Cerebellar cortex (tissue), 1 donor: ENCODE measurements at regions not wholly inside any gene's neighbourhood (a gene's known extent, or its start where the extent isn't known, plus 50 kb on each side); places are given as distances from the start of the nearest gene placed in this dataset.

ENCODE experiments used
- DNase-seq: peaks from one replicate; pipeline ENCODE4 v3.0.0-alpha.2; 2015; ENCODE audit warnings: low spot score

DNA sequence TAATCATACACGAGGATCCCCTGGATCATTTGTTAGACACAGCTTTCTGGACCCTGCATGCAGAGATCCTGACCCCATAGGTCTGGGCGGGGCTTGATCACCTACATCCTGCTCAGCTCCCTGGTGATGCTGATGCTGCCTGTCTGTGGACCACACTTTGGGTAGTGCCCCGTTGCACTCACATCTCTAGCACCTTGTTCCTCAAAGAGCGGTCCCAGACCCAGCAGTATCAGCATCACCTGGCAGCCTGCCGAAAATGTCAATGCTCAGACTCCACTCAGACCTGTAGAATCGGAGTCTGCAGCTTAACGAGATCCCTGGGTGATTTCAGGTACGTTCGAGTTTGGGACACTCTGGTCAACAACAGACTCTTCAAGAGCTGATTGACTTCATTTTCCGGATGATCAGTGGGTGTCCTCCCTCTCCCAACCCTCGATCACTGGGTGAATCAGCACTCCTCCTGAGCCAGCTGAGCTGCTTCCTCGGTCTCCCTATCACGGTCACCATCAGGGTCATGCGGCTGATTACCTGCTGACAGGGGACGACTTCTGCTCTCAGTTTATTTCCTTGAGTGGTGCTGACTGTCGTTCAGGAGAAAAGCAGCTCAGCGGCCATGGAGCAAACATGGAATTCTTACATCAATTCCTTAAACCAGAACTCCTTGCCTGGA is 150.6 kb upstream of the RAB12 start:
- no peak for DNase-seq

DNA sequence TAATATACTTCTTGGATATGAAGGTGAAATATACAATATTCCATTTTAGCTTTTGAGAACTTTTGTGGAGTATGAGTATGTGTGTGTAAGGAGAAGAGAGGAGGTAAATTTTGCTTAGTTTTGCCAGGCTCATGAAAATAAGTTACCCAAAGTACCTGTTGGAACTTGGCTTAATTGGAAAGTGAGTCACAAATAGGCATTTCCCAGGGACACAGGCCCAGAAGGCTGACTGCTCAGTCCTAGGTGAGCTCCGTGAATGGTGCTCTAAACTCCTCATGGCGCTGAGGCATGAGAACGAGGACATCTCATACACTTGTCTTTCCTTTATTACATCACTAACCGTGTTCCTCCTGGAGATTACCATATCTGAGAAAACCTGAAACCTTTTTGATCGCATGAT is 148.5 kb upstream of the RAB12 start:
- no peak for DNase-seq

DNA sequence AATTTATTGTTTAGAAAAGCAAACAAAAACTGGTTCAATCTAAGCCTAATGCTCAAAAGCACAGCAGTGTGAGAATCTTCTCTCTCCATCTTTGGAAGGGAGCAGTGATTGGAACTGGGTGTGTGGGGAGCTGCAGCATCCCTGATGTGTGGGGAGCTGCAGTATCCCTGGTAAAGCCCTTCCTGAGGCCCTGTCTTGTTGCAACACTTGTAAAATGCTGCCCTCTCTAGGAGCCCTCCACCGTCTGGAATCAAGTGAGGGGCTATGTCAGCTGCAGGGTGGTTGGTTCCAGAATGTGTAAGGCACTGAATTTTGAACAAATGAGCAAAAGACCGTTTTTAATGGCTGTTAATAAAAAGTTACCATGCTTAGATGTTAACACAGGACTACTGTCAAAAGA is 147.7 kb upstream of the RAB12 start:
- DNase-seq, result no peak

DNA sequence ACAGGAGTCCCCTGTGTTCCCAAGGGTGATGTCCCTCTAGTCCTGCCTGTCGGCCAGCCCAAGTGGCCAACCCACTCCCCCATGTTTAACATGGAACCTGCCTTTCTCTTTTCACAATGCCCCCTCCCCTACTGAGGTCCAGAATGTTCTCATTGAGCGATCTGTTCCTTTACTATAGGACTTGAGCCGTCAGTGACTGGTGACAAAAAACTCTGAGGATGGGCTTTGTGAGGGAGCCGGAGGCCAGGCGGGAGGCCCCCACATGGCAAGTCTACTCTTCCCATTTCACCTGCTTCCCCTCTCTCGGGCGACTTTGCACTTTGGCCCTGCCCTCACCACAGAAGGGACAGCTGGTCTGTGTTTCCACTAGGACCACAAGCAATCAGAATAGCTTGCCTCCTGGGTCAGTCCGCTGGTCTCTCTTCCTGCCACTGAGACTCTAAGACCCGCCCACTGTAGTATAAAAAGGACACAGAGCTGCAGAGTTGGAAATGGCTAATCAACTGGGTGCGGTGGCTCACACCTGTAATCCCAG is 146.5 kb upstream of the RAB12 start:
- DNase-seq, result no peak

DNA sequence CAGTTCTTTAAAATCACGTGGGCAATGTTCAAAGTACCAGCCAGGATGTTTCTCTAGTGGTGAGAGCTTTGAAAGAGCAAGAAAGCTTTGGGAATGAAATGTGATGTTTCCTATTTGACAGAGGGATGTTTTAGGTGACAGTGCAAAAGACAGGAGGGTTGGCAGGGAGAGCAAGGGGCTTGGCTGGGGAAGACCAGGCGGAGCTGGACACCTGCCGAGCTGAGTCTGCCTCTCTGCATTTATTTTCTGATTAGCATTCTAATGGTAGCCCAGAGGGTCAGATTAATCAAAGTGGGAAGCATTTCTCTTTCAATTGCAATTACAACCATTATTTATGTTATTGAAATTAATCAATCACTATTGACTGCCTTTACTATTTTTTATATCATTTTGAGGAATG is 145.4 kb upstream of the RAB12 start:
- DNase-seq, result no peak

DNA sequence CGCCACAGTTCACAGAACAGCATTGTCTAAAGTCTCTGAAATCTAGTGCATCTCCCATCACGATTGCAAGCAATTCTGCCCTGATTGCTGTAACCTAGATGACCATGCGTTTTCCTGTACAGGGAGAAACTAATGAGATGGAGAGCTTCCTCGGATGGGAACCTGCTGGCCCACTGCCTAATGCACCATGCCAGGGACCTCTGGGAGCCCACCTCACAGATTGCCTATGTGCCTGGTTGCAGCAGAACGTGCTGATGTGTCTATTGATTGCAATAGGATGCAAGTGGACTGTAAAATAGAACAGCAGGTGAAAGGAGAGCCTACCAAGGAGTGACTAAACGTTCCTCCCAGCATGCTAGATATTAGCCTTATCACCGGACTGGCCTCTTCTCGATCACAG is 141.0 kb upstream of the RAB12 start:
- DNase-seq, result no peak

DNA sequence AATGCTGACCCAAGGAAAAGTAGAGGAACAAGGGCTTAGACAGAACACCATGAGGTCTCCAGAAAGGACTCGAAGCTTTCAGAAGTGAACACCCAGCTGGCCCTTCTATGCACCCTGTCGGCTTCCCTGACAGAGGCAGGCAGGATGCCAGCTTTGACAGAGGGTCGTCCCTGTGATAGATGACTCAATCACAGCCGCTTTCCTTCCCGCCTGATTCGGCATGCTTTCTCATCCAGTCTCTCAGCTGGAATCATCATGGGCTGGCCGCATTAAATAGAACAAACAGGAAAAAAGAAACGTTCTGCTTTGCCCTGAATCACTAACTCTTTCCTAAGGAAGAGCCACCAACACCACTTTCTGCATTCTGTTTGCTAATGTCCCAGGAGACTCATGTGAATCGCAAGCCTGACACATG is 140.3 kb upstream of the RAB12 start:
- peak; percentile 16 for DNase-seq

DNA sequence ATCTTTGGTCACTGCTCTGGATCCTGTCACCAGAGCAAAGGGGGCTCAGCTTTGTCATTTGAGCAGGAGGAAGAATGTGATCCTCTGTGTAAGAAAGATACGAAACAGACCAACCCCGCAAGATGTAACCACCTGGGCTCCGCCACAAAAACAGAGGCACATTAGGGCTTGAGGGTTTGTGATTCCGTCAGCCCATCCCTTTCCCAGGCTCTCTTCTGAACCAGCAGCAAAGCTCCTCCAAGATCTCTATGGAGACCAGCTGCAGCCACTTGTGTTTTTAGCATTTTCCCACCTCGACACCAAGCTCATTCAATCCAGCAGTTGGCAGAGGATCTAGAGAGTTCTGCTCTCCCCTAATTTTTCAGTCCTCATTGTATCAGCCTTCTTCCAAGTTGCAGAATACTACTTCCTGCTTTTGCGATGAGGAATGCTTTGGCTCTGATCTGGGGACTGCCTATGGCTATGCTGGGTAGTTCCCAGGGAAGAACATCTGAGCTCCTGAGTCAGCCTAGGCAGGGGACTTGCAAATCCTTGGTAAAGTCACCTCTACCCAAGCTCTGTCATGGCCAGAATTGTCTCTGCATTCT is 139.6 kb upstream of the RAB12 start:
- DNase-seq, result peak; percentile 34

DNA sequence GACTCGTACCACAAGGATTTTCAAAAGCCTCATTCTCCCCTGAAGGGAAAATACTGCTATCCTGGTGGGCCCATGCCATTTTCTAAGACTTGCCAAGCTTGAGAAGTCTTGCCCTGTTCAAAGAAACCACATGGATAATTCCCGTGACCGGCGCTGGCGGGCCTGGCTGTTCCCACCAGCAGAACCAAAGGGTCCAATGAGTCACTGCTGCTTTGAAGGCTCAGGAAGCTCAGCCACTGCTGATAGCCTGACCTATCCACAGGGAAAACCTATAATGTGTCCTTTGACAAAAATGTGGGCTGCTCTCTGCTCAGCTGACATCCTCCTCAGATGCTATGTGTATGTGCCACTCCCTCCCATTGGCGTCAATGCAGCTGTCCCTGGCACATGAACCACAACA is 137.9 kb upstream of the RAB12 start:
- no peak for DNase-seq

DNA sequence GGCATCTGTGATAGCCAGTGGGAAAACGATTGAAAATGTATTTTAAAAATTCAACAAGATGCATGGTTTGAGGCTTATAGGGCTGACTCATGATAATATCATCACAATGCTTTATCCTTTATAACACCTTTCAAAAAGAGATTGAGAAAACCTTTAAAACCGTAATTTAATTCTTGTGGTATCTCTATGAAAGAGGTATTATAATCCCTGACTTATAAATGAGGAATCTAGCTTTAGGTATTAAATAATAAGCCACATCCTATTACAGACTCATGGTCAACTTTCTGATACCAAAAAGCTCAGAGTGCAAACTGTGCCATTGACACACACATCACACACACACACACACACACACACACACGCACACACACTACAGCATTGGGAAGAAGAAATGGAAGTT is 134.6 kb upstream of the RAB12 start:
- DNase-seq, result no peak

DNA sequence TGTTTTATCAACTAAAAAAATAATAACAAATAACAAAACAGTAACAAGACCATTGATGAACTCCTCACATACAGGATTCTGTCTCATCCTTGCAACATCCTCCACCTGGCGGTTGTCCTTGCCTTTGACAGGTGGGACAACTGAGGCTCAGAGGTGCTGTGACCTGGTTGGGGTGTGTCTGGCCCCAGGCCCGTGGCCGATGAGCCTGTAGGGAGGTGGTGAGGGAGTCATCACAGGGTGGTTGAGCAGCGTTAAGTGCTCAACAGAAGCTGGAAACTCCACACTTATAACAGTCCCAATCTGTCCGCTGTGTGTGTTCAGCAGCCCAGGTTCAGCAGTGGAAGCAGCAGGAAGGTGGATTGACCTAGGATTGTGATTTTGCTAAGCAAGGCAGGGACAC is 131.6 kb upstream of the RAB12 start:
- no peak for DNase-seq

DNA sequence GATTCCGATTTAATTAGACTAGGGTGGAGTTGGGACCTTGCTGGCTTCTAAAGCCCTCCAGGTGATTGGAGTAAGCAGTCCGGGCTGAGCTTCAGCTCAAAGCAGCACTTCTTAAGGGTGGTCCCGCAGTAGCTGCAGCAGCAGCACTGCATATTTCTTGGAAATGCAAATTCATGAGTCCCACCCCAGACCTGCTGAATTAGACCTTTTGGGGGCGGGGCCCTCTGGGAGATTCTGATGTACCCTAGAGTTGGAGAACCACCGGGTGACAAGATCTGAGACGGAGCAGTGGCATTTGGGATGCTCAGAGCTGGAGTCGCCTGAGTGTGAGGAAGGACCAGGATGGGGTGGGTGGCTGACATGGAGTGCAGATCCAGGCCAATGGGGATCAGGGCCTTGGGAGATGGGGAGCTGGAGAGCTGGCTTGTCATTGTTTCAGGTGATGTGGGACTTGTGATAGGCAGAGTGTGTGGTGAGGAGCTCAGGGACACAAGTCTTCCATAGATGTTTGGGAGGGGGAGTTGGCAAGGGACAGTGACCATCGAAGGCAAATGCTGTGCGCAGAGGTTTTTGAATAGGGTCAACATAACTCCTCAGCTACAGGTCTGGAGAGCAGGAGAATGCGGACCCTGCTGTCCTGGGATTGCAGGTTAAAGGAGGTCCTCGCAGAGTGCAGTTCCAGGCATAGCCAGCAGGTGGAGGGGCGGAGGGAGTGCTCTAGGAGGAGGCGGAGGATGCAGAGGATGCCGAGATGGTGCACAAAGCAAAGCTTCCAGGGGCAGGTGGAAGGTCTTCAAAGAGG is 130.9 kb upstream of the RAB12 start:
- DNase-seq, result peak; percentile 37

DNA sequence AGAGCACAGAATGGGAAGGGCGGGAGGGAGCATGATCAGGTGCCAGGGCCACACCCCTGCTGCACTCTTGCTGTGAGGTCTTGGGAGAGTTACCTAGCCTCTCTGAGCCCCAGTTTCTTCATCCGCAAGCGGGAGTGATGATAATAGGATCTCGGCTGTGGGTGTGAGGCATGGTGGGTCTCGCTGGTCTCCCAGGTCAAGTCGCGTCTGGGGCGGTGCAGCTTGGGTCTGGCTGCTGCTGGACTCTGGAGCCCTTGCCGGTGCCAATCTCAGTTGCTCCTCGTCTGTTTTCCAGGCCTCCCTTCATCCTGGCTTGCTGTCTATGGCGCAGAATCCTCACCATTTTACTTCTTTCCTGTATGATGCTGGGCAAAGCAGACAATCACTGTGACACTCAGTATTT is 130.3 kb upstream of the RAB12 start:
- no peak for DNase-seq

DNA sequence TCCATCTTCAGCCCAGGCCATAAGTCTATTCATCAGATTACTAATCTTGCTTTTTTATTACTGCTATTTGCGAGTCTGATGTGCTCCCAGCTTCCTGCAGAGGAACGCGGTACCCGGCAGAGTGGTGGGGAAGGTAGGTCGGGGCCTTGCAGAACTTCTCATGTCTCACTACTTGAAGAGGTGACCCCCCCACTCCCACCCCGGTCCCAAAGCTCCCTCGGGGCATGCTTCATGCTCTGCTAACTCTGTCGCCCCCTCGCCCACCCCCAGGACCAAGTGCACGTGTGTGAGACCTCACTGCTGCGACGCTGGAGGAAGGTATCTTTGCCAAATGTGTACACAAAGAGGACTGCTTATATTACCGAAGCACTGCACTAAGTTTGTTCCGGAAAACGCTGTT is 129.4 kb upstream of the RAB12 start:
- DNase-seq, result no peak

DNA sequence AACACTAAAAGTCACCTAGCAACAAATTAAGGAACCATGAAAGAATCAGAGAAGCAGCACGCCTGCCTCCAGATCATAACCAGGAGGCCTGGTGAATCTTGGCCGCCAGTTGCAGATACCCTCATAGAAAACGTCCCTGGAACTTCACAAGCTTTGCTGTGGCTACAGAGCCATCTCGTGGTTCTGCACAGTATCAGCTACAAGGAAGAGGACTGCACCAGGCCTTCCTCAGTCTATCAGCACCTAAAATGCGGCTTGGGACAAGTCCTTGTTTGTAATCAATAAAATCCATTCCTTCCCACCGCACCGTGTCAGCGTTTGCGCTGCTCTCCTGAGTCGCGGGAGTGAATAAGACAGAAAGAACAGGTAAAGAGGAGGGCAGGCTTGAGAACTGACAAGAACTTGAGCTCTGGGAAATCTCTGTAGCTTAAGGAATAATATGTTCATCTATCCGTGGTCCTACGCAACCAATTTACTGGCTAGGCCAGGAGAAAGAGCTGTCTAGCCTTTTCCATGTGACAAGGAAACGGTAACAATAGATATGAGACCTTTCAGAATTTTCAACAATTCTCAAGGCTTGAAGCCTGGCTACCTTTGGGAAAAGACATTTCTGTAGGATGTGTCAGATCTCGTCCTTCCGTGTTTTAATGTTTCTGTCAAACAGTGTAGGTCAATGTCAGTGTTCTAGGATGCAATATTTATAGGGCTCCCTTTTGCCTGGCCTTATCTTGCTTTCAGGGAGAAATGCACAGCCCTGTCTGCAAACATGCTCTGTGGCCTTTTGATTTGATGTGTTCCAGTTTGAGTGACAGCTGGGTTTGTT is 128.5 kb upstream of the RAB12 start:
- DNase-seq, result peak; percentile 60

DNA sequence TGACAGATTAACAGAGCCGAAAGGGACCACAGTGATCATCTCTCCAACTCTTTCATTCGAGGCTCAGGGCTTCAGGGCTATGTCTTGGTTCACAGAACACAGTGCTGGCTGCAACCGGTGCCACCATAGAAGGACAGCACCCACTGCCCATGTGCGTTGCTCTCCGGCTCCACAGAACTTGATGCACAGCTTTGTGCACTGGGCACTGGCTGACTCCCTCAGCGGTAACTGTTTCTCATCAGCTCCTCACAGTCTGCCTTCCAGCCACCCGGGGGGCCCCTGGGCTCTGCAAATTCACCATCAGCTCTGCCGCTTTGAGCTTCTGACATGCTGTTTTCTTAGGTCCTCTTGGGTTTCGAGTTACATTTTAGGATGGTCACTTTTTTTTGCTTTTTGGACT is 124.3 kb upstream of the RAB12 start:
- no peak for DNase-seq

DNA sequence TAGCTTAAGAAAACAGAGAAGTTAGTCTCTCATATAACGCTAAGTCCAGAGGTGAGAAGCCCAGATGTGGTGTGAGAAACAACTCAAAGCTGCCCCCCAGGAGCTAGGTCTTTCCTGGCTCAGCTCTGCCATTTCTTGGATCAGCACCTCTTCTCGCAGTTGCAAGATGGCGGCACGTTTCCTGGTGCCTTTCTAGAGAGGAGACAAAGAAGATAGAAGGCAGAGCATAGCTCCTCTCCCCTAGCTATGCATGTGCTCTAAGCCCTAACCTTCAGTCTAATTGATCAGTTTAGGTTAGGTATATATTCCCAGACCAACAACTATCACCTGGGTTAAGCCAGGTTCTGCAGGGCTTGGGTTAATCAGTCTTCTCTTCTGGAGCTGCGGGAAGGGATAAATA is 119.5 kb upstream of the RAB12 start:
- DNase-seq, result no peak

DNA sequence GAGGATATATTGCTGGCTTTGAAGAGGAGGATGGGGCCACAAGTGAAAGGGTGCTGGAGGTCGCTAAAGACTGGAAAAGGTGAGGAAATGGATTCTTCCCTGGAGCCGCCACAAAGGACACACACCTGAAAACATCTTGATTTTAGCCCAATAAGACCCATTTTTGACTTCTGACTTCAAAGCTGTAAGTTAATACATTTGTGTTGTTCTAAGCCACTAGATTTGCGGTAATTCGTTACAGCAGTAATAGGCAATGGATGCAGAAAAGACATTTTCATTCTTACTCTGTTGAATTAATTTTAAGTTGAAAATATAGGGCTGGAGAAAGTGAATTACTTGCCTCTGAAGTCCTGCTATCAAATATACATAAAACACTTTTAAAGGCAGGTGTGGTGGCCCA is 117.7 kb upstream of the RAB12 start:
- no peak for DNase-seq

DNA sequence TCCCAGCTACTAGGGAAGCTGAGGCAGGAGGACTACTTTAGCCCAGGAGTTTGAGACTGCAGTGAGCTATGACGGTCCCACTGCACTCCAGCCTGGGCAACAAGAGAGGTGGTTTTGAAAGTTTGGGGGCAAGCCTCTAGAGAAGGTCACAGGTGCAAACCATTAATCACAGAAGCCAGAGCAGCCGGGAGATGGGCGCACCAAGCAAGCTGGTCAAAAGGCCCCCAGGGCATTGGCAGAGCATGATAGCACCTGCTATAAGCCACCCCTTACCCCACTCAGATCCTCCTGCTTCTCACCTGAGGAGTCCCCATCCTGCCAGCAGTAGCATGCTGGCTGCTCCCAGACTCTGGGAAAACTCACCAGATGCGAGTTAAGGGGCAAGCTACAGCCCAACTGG is 116.1 kb upstream of the RAB12 start:
- no peak for DNase-seq

DNA sequence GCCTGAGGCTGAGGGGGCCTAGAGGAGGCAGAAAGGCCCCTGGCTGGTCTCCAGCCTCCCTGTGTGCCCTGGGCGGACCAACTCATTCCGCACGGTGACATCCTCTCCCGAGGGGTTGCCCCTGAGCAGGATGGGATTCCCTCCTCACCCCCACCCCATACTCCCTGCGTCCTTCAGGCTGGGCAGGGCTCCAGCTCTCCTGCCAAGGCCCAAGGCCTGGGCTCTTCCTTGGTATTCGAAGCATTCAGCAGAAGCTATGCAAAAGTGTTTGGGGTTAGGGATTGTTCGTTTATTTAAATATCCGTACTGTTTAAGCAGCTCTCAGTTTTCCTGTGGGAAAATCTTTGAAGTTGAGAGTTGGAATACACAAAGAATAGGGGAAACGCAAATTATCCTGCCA is 113.1 kb upstream of the RAB12 start:
- no peak for DNase-seq

DNA sequence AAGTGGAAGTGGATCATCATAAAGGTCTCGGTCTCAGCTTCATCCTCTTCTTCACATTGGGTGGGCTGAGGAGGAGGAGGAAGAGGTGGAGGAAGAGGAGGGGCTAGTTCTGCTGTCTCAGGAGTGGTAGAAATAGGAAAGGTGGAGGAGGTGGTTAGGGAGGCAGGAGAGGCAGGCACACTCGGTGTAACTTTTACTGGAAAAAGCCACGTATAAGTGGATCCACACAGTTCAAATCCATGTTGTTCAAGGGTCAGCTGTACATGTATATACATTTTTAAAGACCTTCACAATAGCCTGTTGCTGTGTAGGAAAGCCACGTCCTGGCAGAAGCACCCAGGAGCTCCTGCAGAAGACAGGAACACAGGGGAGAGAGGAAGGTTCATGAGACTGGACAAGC is 110.3 kb upstream of the RAB12 start:
- no peak for DNase-seq
